Prostate gland (tissue), 2 donors: ENCODE measurements at regions not wholly inside any gene's neighbourhood (a gene's known extent, or its start where the extent isn't known, plus 50 kb on each side); places are given as distances from the start of the nearest gene placed in this dataset.

ENCODE experiments used
- CTCF ChIP-seq, 4 experiments: fragments of 200-600 bp in 2 of 4; fragments of 450-650 bp in 2 of 4; sonication (generic) in 2 of 4; IDR thresholded peaks; 1 replicate in 3 of 4; 2 replicates in 1 of 4; pipeline ENCODE4 v1.5.1; 2016 to 2019; ENCODE audit warnings: antibody characterized with exemption in 4 of 4, mild to moderate bottlenecking in 2 of 4, moderate library complexity in 2 of 4
- POLR2A ChIP-seq: fragments of 450-650 bp; IDR thresholded peaks from one replicate; pipeline ENCODE4 v1.6.1; 2016; ENCODE audit warnings: antibody characterized with exemption, mild to moderate bottlenecking

- TF ChIP-seq CTCF (IDR thresholded peaks at IDR 0.05) (no peak), POLR2A (no peak)
Observed at GRCh38 chr7:95674101-95674500, 77.8 kb upstream of the PDK4 start.
